ENCODE measurements at regions not wholly inside any gene's neighbourhood (a gene's known extent, or its start where the extent isn't known, plus 50 kb on each side); places are given as distances from the start of the nearest gene placed in this dataset.

- no peak for DNase-seq
These were observed 661.5 kb upstream of the NUDT12 start for GRCh38 chr5:104223885-104224773.

GRCh38 chr5:104218200-104218599 lies 655.6 kb upstream of the NUDT12 start:
- DNase-seq: no peak

GRCh38 chr5:104213216-104213615 lies 650.6 kb upstream of the NUDT12 start:
- no peak for DNase-seq

DNA sequence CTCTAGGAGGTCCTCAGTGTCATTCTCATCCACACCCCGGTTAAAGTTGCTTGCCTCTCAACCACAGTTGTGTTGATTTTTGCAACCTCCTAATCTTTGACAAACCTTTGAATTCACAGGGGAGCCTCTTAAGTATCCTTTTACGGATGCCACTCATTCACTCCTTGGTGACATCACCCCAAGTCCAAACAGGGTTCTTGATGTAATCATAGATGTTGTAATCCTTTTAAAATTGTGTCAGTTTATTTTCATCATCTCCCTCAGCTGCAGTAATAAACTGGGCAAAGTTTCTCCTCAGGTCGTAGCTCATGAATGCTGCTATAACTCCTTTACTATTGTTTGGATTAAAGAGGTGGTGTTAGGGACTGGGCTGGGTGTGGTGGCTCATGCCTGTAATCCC lies 637.2 kb upstream of the NUDT12 start:
- no peak for DNase-seq

- no peak for DNase-seq
These were observed 635.6 kb upstream of the NUDT12 start for GRCh38 chr5:104198156-104198555.

- no peak for DNase-seq
These were observed 627.3 kb upstream of the NUDT12 start for GRCh38 chr5:104189909-104190308.

DNA sequence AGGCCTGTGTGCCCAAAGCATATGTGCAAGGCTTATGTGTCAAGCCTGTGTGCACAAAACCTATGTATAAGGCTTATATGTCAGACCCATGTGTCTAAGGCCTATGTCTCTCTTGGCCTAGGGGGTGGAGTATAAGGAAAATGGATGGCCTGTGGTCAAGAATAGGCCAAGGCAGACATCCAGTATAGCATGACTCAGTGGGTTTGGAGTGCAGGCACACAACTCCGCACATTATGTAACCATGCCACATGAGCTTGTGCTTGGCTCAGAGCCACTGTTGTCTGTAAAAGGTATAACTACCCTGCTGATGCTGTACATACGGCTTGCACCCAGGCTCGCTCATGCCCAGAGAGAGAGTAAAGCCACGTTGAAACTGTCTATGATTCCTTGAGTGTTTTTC lies 626.4 kb upstream of the NUDT12 start:
- DNase-seq: peak in 1 of 3 donors; percentile 13

- no peak for DNase-seq
These were observed 625.1 kb upstream of the NUDT12 start for GRCh38 chr5:104187656-104188055.

DNA sequence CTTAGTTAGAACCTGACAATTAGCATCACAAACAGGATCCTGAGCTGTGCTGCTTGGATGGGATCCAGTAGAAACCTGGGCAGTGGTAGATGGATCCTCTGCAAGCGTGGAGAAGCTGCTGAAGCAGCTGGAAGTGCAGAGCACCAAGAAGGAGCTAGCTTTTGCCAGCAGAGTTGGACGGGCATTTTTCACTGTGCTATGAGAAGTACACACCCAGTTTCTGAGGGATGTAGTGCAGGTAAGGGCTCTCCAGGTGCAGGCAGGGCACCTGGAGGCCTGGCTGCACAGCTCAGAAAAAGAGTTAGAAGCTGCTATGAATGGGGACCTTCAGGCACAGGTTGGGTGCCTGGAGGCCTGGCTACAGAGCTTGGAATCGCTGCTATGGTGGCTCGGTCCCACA lies 623.9 kb upstream of the NUDT12 start:
- DNase-seq: no peak

DNA sequence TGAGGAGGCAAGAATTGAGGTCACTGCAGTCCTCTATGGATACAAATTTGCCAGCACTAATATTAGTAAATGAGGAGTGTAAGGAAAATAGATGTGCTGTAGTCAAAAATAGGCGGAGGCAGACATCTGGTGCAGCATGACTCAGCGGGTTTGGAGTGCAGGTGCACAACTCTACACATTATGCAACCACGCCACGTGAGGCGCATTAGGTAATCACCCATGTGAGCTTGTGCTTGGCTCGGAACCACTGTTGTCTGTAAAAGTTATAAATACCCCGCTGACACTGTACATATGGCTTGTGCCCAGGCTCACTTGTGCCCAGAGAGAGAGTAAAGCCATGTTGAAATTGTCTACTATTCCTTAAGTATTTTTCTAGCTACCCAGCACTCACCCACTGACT lies 623.5 kb upstream of the NUDT12 start:
- DNase-seq: peak; percentile 3 to 26 (median 6)

- no peak for DNase-seq
These were observed 621.7 kb upstream of the NUDT12 start for GRCh38 chr5:104184264-104184663.

DNA sequence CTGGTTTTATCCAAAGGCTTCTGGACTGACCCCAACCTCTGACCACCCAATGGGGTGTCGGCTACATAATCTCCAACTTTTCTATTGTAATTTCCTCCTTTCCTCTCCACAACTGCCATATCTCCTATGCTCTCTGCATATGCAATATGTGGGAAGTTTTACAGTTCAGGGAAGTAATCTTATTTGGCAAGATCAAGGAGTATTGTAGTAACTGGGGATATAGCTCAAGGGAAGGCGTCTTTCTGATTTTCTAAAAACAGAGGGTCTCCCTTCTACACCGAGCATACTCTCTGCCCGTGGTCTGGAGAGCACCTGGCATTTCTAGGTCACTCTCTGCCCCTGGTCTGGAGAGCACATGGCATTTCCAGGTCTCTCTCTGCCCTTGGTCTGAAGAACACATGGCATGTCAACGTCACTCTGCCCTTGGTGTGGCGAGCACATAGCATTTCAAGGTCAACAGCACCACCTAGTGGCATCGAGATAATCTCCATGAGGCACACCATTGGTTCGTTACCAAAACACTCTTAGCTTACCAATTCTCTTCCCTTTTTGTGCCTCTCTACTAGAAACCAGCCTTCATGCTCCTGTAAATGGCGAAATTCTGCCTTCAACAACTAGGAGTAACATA lies 616.4 kb upstream of the NUDT12 start:
- no peak for DNase-seq

GRCh38 chr5:104178066-104178465 lies 615.5 kb upstream of the NUDT12 start:
- no peak for DNase-seq

GRCh38 chr5:104177651-104178050 lies 615.1 kb upstream of the NUDT12 start:
- no peak for DNase-seq

DNA sequence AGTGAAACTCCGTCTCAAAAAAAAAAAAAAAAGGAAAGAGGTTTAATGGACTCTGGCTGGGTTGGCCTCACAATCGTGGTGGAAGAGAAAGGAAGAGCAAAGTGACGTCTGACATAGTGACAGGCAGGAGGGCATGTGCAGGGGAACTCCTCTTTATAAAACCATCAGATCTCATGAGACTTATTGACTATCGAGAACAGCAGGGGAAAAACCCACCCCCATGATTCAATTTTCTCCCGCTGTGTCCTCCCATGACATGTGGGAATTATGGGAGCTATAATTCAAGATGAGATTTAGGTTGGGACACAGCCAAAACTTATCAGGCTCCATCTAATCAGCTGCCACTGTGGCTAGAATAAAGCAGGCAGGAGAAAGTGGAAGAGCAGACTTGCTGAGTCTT lies 610.4 kb upstream of the NUDT12 start:
- DNase-seq: no peak

GRCh38 chr5:104171958-104172690 lies 609.5 kb upstream of the NUDT12 start:
- DNase-seq: no peak

- peak in 1 of 3 donors; percentile 18 for DNase-seq
These were observed 608.3 kb upstream of the NUDT12 start for GRCh38 chr5:104170926-104171325.

GRCh38 chr5:104146652-104147051 lies 584.1 kb upstream of the NUDT12 start:
- no peak for DNase-seq

- DNase-seq: no peak
These were observed 577.3 kb upstream of the NUDT12 start for GRCh38 chr5:104139840-104140239.

DNA sequence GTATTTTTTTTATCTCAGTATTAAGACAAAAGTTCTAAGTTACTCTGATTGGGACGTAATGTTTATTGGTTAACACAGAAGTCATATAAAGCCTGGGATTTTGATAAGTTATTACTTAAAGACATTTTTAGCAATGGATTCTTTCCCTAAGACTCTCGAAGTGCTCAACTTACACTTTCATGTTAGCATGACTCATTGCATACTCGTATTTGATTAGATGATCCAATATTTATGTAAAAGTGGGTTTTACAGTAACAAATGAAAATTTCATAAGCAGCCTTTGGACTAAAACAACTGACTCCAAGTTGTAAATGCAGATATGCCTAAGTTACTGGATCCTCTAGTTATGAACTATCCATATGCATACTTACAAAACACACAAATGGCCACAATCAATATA lies 567.7 kb upstream of the NUDT12 start:
- DNase-seq: no peak

GRCh38 chr5:104128348-104128747 lies 565.8 kb upstream of the NUDT12 start:
- DNase-seq: no peak

GRCh38 chr5:104126980-104127379 lies 564.4 kb upstream of the NUDT12 start:
- DNase-seq: no peak

GRCh38 chr5:104119529-104119928 lies 556.9 kb upstream of the NUDT12 start:
- DNase-seq: no peak
